NCI-H2196 treated with DMSO at 0.1 percent for 48 hours (cell line): ENCODE measurements at regions not wholly inside any gene's neighbourhood (a gene's known extent, or its start where the extent isn't known, plus 50 kb on each side); places are given as distances from the start of the nearest gene placed in this dataset.
"Not testable (repeated sequence)": the region's sequence is repeated elsewhere in the genome, so short reads cannot be mapped to it uniquely, and the experiment has no call there.

Experiments
- DNase-seq: peaks from one replicate; lab custom pipeline; 2025; ENCODE audit not compliant: unreplicated experiment; lab: John Stamatoyannopoulos, UW

DNA sequence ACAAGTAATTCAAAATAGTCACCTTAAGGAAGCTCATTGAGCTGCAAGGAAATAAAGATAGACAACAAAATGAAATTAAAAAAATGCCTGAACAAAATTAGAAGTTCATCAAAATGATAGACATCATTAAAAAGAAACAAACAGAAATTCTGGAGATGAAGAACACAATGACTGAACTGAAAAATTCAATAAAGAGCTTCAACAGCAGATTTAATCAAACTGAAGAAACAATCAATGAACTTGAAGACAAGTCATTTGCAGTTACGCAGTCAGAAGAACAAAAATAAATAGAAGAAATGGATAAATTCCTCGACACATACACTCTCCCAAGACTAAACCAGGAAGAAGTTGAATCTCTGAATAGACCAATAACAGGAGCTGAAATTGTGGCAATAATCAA is 390.0 kb upstream of the SPAG17 start:
- no peak for DNase-seq

DNA sequence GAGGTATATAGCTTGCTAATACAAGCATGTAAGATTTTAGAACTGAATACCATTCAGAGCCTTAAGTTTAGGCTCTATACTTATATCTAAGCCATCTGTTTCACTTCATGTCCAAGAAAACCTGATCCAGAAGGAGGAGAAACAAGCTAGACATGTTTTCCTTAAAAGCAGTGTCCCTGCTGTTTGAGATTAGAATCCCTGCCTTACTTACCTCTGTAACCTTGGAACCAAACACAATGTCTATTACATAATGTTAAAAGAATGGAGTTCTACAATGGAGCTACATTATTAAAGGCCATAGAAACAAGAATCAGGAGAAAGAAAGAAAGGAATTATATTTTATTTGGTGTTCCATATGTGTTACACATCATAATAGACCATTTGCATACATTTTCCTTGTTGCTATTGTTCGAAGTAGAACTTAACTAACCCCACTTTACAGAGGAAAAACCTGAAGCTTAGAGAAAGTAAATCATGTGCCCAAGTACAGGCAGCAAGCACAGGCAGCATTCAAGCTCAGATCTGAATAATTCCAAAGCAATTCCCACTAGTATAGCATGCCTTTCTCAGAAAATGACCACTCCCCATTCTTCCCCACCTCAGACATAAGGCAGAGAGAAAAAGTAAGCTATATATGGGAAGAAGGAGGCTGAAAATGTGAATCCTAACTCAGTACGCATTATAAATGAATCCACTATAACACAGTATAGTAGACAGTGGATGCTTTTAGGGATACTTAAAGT is 380.1 kb upstream of the SPAG17 start:
- no peak for DNase-seq

DNA sequence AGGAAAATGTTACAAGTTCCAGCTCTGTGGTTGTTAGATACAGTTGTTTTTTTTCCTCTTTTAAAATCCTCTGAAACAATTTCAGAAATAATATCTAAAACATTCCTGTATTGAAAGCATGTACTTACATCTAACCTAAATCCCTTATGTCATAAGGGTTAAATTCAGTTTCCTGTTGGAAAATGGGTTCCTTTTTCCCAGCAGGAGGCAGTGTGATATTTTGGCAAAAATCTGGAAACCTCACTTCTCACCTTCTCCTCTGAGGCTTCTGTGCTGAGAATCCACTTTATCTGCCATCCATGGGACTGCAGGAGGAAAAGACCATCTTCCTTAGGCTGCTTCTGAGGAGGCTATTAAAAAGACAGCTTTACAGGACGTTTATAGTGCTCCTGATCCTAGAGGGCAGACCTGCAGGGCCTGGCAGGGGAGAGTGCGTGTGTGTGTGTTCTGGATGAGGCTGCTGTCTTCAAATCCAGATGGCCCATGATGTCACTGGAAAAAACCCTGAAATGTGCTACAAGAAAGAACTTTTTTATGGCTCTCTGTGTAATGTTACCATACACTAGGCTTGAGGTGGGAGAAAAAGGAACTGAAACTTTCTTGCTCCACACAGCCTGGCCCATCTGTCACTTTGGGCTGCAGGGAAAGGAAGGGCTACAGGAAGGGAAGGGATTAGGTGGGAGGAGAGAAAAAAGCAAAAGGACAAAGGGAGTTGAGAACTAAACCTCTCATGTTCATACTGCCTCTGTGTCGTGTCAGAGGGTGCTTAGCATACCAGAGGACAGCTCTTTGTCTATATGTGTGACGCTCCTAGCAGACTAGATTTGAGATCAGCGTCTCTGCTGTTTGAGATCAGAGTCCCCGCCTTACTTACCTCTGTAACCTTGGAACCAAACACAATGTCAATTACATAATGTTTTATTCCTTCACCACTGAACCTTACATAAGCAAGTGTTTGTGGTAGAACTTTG is 379.2 kb upstream of the SPAG17 start:
- no peak for DNase-seq

DNA sequence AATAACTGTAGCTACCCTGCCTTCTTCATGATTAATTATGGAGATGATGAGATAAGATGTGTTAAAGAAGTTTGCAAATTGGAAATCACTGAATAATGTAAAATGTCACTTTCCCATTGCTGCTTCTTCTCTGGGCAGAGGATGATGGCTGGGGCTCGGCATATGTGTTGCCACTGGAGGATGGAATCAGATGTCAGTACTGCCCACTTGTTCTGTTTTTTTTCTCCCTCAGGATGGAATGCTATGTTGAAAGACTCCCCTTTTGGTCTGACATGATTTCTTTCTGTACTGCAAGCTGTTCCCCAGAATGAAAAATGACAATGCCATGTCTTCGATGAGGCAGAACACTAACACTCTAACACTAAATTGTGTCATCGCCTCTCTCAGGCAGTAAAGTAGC is 373.9 kb upstream of the SPAG17 start:
- no peak for DNase-seq

DNA sequence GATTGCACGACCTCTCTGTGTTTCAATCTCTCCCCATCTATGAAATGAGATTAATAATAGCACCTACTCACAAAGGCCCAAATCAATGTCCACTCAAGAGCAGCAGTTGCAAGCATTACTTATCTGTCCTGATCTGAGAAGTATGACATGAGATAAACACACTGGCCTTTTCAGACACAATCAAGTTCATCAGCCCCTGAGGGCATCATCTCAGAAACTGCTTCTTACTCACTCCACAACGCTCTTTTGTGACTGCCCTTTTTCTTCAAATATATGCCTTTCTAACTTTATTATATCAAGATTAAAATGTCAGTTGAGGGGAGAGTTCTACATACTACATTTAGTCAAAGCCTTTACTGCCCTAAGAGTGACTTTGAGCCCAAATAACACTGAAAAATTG is 371.9 kb upstream of the SPAG17 start:
- no peak for DNase-seq

DNA sequence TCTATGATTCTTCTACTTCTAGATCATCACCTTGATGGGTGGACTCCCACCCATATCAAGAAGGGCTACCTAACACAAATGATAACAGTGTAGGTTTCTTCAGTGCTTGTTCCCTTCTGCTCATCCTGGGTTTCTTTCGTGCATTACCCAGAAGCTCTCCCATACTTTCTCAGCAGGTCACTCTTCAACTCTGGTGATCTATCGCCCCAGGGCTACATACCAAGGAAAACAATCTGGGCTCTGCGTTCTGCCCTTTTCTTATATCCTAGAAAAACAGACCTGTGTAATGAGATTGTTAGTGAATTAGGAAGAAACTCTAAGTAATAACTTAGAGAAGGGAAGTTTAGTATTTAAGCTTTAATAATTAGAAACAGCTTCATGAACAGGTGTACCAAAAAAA is 370.6 kb upstream of the SPAG17 start:
- no peak for DNase-seq

DNA sequence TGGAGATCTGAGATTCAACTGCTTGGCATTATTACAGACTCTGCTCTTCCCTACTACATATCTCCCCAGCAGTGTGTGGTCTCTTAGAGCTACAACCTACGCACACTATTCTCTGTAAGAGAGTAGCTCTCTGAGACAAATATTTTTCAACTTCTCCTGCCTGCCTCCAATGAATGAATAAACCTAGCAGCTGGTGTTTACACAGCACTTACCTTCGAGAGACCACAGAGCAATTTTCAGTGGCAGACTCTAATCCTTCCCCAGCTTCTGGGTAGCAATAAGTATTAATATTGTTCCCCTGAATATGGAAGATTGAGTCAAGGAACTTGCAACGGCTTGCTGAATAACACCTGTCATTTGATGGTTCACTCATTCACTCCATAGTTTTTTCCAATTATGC is 350.9 kb upstream of the SPAG17 start:
- no peak for DNase-seq

DNA sequence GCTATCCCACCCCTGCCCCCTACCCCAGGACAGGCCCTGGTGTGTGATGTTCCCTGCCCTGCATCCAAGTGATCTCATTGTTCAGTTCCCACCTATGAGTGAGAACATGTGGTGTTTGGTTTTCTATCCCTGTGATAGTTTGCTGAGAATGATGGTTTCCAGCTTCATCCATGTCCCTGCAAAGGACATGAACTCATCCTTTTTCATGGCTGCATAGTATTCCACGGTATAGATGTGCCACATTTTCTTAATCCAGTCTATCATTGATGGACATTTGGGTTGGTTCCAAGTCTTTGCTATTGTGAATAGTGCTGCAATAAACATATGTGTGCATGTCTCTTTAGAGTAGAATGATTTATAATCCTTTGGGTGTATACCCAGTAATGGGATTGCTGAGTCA is 326.9 kb upstream of the SPAG17 start:
- DNase-seq = not testable (repeated sequence)

DNA sequence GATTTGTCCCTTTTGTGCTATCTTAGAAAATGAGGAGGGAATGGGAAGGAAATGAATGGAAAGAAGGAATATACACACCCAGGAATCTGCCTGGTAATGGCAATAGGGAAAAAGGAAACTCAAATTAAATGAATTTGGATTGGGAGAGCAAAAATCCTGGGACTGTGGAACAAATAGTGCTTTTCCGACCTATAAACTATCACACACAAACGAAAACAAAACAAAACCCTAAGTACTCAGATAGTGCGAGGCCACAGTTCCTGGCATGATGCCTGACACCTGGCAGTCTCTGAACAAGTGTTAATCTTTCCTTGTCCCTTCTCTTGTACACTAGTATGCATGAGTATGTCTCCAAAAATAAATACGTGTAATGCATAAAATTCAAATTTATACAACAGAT is 319.8 kb upstream of the SPAG17 start:
- no peak for DNase-seq

DNA sequence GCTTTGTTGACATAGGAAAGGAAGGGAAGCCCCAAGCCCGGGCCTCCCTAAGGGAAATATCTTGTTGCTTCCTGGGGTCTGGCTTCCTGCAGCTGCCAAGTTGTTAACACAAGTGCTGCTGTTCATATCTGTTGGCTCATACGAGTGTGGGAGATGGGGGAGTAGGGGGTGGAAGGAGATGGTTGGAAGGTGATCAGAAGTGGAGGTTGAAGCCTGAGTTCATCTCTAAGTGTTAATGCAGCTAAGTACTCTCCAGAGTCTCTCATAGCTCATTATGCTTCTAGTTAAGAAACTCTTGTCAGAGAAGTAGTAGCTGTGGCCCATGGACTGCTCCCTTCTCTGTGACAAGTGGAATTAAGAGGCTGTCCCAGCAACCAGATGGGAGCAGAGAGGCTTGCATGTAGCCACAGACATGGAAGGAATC is 319.2 kb upstream of the SPAG17 start:
- no peak for DNase-seq

DNA sequence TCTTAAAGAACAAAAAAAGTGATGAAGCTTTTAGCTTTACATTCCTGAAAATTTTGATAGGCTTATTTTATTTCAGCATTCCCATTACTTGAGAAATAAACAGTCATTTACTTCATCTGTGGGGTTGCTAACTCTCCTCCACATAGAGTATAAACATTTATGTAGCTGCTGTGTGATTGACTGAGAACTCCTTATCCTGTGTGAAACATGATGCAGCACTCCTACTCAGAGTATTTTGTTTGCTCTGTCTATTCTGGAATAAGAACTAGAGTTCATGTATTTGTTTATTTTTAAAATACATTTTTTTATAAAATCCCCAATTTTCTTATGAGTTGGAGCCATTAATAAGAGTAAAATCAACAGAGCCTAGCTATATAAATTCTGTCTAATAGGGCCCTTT is 318.7 kb upstream of the SPAG17 start:
- no peak for DNase-seq

DNA sequence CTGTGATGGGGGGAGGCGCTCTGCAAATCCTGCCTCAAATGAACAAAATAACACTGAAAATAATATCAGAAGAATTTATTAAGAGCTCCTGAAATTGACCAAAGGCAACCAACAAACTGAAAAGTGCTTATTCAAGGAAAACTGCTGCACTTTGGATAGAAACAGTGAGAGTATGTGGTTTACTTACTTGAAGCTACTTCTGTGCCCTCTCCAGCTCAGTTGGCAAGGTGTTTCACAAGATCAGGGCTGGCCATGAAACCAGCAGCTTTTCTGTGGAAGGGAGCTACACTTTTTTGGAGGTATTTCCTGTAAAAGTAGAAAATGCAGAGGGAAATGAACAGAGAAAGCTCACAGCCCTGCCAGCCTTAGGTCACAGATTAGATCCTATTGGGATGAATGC is 310.0 kb upstream of the SPAG17 start:
- DNase-seq = no peak

DNA sequence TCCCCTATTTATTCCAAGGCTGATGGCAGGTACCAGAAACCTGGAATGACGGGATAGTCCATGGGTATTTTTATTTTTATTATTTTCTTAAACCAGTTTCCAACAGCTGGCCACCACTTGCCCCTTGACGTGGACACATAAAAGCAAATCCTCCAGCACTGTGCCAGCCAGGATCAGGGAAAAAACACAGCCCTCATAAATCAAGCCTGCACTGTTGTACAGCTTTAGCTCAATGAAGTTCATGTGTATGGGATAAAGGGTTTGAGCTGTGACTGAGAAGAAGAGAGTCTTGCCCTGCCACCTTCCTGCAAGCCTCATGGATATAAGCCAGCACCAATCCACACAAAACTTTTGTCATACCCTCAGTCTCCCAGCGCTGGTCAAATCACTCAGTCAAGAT is 303.8 kb upstream of the SPAG17 start:
- DNase-seq = no peak

DNA sequence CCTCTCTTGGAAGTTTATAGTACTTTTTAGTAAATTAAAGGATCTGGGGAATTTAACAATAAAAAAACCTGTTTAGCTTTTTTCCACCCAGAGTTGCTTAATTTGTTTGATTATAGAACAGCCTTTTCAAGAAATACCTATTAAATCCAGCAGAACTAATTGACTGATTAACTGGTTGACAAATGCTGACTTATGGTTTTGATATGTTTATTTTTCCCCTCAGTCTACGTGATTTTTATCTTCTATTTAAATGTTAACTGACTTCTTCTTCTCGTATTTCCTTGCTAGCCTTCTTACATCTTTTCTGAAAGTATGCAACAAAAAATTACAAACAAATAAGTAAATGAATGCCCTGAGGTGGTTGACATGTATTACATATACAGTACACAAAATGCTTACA is 302.9 kb upstream of the SPAG17 start:
- DNase-seq = no peak

DNA sequence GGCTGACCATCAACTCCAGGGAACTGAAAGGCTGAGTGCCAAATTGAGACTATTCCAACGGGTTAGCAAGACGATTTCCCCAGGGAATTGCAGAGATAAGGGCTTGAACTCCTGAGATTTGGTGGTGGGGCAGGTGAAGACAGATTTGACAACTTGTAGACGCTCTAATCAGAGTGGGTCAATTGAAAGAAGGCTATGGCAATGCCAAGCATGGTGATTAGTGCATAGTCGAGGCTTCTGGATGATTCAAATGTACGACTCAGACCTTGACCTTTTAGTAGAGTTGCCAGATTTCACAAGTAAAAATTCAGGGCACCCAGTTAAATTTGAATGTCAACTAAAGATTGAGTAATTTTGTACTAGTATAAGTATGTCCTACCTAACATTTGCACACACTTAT is 302.1 kb upstream of the SPAG17 start:
- DNase-seq = no peak

DNA sequence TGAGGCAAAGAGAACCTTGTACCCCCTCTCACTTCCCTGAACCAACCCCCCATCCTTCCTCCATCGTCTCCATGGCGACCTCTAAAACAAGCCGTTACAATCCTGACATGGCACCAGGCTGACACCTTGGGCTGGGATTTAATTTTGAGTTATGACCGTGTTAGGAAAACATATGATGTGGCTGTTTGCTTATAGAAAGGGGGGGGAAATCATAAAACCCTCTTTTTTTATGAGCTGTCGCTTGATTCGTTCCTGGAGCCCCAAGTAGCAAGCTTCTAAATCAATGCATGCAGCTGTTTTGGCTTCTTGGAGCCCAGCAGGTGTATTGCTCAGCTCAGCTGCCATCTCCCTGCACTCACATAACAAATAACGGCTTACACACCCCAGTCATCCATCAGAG is 301.2 kb upstream of the SPAG17 start:
- no peak for DNase-seq

DNA sequence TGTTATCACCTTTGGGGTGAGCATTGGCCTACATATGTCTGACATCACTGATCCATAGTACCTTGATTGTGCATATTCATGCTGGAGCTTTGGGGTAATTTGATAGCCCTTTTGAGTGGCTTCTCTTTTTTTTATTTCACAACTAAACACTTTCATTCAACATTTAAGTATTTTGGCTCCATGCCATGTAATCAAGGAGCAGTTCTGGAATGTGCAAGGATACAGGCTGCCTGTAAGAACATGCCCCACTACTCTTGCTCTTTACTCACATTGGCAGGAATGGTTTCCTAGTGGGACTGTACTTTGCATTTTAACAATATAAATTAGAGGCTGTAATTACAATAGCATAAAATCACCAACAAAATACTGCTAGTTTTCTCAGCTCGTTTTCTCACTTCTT is 300.7 kb upstream of the SPAG17 start:
- DNase-seq = no peak

DNA sequence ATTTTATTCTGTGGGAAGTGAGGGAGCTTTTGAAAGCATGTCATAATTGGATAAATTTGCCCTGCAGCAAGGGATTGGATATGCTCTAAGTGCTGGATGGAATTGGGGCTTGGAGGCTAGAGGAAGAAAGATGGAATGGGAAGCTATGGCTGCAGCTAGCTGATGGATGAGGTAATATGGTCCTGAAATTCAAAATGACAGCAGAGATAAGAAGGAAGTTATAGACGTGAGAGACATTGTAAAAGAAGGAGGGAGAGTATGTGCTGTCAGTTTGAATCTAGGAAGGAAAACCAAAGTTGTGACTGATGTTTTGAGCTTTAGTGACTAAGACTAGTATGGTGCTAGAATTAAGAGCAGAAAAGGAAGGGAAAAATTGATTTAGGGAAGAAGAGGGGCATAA is 299.9 kb upstream of the SPAG17 start:
- no peak for DNase-seq

DNA sequence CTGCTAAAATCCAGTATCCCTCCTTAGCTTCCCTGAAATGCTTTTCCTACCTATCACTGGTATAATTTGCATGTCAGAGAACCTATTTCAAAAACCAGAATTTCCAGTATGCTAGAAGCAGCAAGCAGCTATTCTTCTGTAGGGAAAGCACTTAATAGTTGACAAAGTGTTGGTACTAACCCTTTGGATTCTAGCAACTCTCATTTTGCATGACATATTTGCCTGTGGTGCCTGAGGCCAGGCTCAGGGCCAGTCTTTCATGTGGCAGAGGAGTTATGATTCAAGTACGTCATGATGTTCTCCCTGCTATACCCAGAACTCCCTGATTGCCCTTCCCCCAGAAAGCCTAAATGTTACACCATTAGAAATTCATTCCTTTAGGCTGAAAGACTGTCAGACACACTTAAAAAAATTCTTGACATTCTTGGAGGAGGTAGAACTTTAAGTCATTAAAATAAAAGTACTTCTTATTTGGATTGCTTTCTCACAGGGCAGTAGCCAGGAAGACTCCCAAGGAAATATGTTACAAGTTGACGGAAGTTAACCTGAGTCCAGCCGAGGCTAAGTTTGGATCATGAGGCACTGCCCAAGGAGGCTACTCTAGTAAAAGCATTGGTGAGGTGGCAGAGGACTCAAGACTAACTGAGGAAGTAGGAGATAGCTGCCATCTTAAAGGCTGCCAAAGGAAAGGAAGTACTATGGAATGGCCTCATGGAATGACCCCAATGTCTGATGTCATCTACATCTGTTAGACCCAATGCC is 298.4 kb upstream of the SPAG17 start:
- no peak for DNase-seq

DNA sequence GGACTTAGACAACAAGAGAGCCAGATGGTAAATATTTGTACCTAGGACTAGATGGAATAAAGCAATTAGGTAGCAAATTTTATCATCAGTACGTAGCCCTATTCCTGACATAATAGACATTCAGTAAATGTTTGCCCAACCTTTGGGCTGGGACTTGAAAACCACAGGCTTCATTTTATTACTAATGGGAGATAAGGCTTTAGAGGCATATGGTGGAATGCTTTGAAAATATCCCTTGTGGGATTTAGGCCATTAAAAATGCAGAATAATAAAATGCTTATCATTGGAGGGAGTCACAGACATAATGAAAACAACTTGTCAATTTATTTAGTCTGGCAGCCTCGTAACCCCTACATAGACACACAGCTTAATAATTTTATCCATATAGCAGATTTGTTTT is 296.1 kb upstream of the SPAG17 start:
- no peak for DNase-seq

DNA sequence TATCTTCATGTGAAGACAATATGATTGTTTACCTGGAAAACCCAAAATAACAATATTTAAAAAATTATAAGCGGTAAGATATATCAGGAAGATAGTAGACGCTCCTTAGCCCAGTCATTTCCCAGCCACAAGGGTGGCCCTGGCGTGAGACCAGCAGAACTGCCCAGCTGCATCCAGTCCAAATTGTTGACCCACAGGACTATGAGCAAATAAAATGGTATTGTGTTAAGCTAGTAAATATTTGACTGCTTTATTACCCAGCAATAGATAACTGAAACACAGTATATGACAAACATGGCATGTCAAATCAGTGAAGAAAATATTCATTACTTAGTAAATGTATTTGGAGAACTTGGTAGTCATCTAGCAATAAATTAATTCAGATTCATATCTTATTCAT is 294.3 kb upstream of the SPAG17 start:
- DNase-seq = no peak

DNA sequence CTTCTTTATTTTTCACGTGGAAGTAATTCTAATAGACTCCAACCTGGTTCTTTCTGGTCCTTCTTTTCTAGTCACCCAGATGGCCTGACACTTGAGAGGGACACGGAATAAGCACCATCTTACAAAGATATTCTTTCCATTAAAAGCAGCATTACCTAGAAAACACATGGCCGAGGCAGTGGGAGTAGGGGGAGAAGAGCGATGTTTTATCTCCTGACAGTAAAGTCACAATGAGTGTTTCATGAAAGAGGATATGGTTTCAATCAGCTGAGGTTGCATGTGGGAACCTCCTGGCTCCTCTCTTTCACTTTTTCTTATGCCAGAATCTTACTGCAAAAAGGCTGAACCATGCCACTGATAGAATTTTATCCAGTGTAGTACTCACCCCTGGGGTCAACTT is 288.8 kb upstream of the SPAG17 start:
- DNase-seq = no peak
